PC-3 (cell line): ENCODE measurements at regions not wholly inside any gene's neighbourhood (a gene's known extent, or its start where the extent isn't known, plus 50 kb on each side); places are given as distances from the start of the nearest gene placed in this dataset.

Experiments
- EZH2 ChIP-seq: fragments of 300-600 bp; sonication (generic); IDR thresholded peaks from one replicate; pipeline ENCODE4 v1.6.1; 2017; ENCODE audit warnings: antibody characterized with exemption, mild to moderate bottlenecking, low read length; ENCODE audit not compliant: unreplicated experiment
- EZH2phosphoT487 ChIP-seq: fragments of 300-600 bp; sonication (generic); IDR thresholded peaks from 2 replicates; pipeline ENCODE4 v1.6.1; 2018; ENCODE audit warnings: mild to moderate bottlenecking, antibody characterized with exemption, low read length, borderline replicate concordance
- TF ChIP-seq, protein P1 (sequence below): fragments of 300-600 bp; sonication (generic); conservative IDR thresholded peaks from 2 replicates; pipeline ENCODE4 v1.5.1; 2017; ENCODE audit warnings: antibody characterized with exemption, low read depth, mild to moderate bottlenecking, low read length

DNA sequence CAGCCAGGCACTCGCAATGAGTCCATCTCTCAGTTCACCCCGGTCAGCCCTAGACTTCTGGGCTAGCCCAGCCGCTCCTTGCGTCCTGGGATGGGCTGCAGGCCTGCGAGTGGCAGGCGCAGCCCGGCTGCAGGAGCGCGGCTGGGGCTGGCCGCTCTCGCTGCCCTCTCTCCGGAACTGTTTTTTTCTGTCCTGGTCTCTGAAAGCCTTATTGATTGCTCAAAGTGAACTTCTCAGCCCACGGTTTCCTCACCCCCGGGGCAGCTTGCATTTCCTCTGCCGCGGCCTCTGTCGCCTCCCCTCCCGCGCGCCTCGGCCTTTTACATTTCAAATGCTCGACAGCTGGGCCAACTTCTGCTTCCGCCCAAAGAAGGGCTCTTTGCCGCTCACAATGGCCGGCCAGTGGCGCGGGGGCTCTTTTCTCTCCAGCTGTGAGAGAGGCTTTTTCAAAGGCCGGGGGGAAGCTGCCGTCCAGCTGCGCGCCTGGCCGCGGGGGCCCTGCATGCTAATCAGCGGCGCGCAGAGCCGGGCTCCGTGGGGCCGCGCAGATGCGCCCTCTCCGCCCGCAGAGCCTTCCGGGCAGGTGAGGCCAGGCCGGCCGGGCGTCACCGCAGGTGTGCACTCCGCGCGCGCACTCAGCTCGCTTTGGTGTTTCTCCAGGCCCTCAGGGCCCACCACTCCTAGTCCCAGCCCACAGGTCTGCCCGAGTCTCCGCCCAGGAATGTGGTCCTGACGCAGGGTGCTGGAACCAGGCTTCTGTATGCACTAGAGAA, 513.8 kb downstream of the RNF144A start:
- TF ChIP-seq EZH2phosphoT487: no peak
- no peak for TF ChIP-seq EZH2
- TF ChIP-seq, protein P1, sequence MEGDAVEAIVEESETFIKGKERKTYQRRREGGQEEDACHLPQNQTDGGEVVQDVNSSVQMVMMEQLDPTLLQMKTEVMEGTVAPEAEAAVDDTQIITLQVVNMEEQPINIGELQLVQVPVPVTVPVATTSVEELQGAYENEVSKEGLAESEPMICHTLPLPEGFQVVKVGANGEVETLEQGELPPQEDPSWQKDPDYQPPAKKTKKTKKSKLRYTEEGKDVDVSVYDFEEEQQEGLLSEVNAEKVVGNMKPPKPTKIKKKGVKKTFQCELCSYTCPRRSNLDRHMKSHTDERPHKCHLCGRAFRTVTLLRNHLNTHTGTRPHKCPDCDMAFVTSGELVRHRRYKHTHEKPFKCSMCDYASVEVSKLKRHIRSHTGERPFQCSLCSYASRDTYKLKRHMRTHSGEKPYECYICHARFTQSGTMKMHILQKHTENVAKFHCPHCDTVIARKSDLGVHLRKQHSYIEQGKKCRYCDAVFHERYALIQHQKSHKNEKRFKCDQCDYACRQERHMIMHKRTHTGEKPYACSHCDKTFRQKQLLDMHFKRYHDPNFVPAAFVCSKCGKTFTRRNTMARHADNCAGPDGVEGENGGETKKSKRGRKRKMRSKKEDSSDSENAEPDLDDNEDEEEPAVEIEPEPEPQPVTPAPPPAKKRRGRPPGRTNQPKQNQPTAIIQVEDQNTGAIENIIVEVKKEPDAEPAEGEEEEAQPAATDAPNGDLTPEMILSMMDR: no peak
